Trophoblast cell (in vitro differentiated cells and primary cell): ENCODE measurements at regions not wholly inside any gene's neighbourhood (a gene's known extent, or its start where the extent isn't known, plus 50 kb on each side); places are given as distances from the start of the nearest gene placed in this dataset.
"Not testable (repeated sequence)": the region's sequence is repeated elsewhere in the genome, so short reads cannot be mapped to it uniquely, and the experiment has no call there.

ENCODE experiments used
- DNase-seq, 2 donors: peaks; one replicate each; pipeline ENCODE4 v3.0.0-alpha.2; 2016
- H2AFZ ChIP-seq: 2 replicates; pipeline ENCODE4 v1.6.1; 2013; ENCODE audit warnings: low read length, moderate library complexity, mild to moderate bottlenecking; ENCODE audit not compliant: insufficient read depth, poor library complexity
- H2AK5ac ChIP-seq: 2 replicates; pipeline ENCODE4 v1.6.1; 2013; ENCODE audit warnings: mild to moderate bottlenecking, low read length
- H2BK120ac ChIP-seq: 2 replicates; pipeline ENCODE4 v1.6.1; 2013; ENCODE audit warnings: low read length, mild to moderate bottlenecking, moderate library complexity; ENCODE audit not compliant: insufficient read depth, poor library complexity
- H2BK12ac ChIP-seq: 2 replicates; pipeline ENCODE4 v1.6.1; 2013; ENCODE audit warnings: mild to moderate bottlenecking, low read length, moderate library complexity
- H2BK5ac ChIP-seq: 2 replicates; pipeline ENCODE4 v1.6.1; 2013; ENCODE audit warnings: low read length, low read depth, moderate library complexity, mild to moderate bottlenecking; ENCODE audit not compliant: poor library complexity
- H3K14ac ChIP-seq: 2 replicates; pipeline ENCODE4 v1.6.1; 2013; ENCODE audit warnings: mild to moderate bottlenecking, low read length
- H3K18ac ChIP-seq: 2 replicates; pipeline ENCODE4 v1.6.1; 2013; ENCODE audit warnings: mild to moderate bottlenecking, low read length
- H3K23ac ChIP-seq: 2 replicates; pipeline ENCODE4 v1.6.1; 2013; ENCODE audit warnings: low read length
- H3K27ac ChIP-seq: 2 replicates; pipeline ENCODE4 v1.5.1; 2013; ENCODE audit warnings: low read depth, mild to moderate bottlenecking, inconsistent platforms, low read length, moderate library complexity
- H3K27me3 ChIP-seq: 2 replicates; pipeline ENCODE4 v1.6.1; 2013; ENCODE audit warnings: inconsistent platforms, mild to moderate bottlenecking, low read length, moderate library complexity; ENCODE audit not compliant: insufficient read depth
- H3K36me3 ChIP-seq, 2 experiments: 1 replicate in 1 of 2; 2 replicates in 1 of 2; pipeline ENCODE4 v1.6.1; 2013; ENCODE audit warnings: low read length in 2 of 2, mild to moderate bottlenecking in 2 of 2, moderate library complexity in 1 of 2; ENCODE audit not compliant: insufficient read depth in 2 of 2, control insufficient read depth in 1 of 2
- H3K4ac ChIP-seq: 2 replicates; pipeline ENCODE4 v1.6.1; 2013; ENCODE audit warnings: low read depth, mild to moderate bottlenecking, low read length, moderate library complexity
- H3K4me1 ChIP-seq, 2 experiments: 1 replicate in 1 of 2; 2 replicates in 1 of 2; pipeline ENCODE4 v1.6.1; 2013; ENCODE audit warnings: low read length in 2 of 2, mild to moderate bottlenecking in 2 of 2, moderate library complexity in 1 of 2; ENCODE audit not compliant: insufficient read depth in 2 of 2, control insufficient read depth in 1 of 2
- H3K4me2 ChIP-seq: 2 replicates; pipeline ENCODE4 v1.6.1; 2013; ENCODE audit warnings: inconsistent platforms, mild to moderate bottlenecking, low read length, moderate library complexity
- H3K4me3 ChIP-seq: 2 replicates; pipeline ENCODE4 v1.5.1; 2013; ENCODE audit warnings: mild to moderate bottlenecking, low read depth, low read length, inconsistent platforms
- H3K79me1 ChIP-seq: one replicate; pipeline ENCODE4 v1.6.1; 2013; ENCODE audit warnings: low read length
- H3K79me2 ChIP-seq: 2 replicates; pipeline ENCODE4 v1.6.1; 2013; ENCODE audit warnings: low read length, mild to moderate bottlenecking; ENCODE audit not compliant: control insufficient read depth, insufficient read depth, poor library complexity
- H3K9ac ChIP-seq: 2 replicates; pipeline ENCODE4 v1.6.1; 2013; ENCODE audit warnings: mild to moderate bottlenecking, low read length
- H3K9me3 ChIP-seq: 2 replicates; pipeline ENCODE4 v1.6.1; 2013; ENCODE audit warnings: low read depth, mild to moderate bottlenecking, control low read depth, inconsistent platforms, low read length; ENCODE audit not compliant: insufficient read depth
- H4K12ac ChIP-seq: 2 replicates; pipeline ENCODE4 v1.6.1; 2013; ENCODE audit warnings: low read depth, mild to moderate bottlenecking, low read length, moderate library complexity
- H4K8ac ChIP-seq: 2 replicates; pipeline ENCODE4 v1.6.1; 2013; ENCODE audit warnings: low read depth, mild to moderate bottlenecking, low read length, moderate library complexity
- H4K91ac ChIP-seq: one replicate; pipeline ENCODE4 v1.6.1; 2013; ENCODE audit warnings: low read depth, mild to moderate bottlenecking, low read length, moderate library complexity
- WGBS: extraction: QIAGEN DNeasy Blood & Tissue Kit; methylation state at CpG from one replicate; pipeline ENCODE4 v1.1.7; 2013; ENCODE audit warnings: missing lambda C conversion rate; ENCODE audit not compliant: insufficient read length, insufficient coverage; ENCODE audit errors: extremely low coverage; 5-methylcytosine and 5-hydroxymethylcytosine counted together

GRCh38 chr11:11715075-11715474 is 93.3 kb upstream of the GALNT18 start:
- H3K4me3 ChIP-seq, H3K27me3 ChIP-seq, DNase-seq, H3K4me1 ChIP-seq, H3K9ac ChIP-seq, H3K79me1 ChIP-seq, H2AFZ ChIP-seq, H3K79me2 ChIP-seq, H3K27ac ChIP-seq, H2BK5ac ChIP-seq, H3K36me3 ChIP-seq, H4K12ac ChIP-seq, H4K8ac ChIP-seq, H3K4me2 ChIP-seq, H3K14ac ChIP-seq, H3K18ac ChIP-seq, H4K91ac ChIP-seq, H2AK5ac ChIP-seq, H3K9me3 ChIP-seq, H3K23ac ChIP-seq, H2BK120ac ChIP-seq, H3K4ac ChIP-seq, H2BK12ac ChIP-seq: not testable (repeated sequence)
- WGBS, result no CpG with 5 or more reads among the region's 1 CpG

GRCh38 chr11:11710556-11710955 is 88.8 kb upstream of the GALNT18 start:
- no peaks in the 10 kb centered on the region for H3K36me3 ChIP-seq
- no CpG with 5 or more reads among the region's 4 CpGs for WGBS
- no peaks in the 10 kb centered on the region for H3K4me1 ChIP-seq
- no peak overlapping the region for H2BK12ac ChIP-seq
- H3K4ac ChIP-seq, result no peak overlapping the region
- no peaks in the 10 kb centered on the region for H3K79me1 ChIP-seq
- H4K8ac ChIP-seq, result no peak overlapping the region
- no peak overlapping the region for H4K12ac ChIP-seq
- H4K91ac ChIP-seq, result no peak overlapping the region
- H3K4me2 ChIP-seq, result no peak overlapping the region
- no peak overlapping the region for H3K23ac ChIP-seq
- no peak overlapping the region for H3K14ac ChIP-seq
- H3K4me3 ChIP-seq, result no peak overlapping the region
- no peak for DNase-seq
- H3K79me2 ChIP-seq, result no peaks in the 10 kb centered on the region
- H2AFZ ChIP-seq, result no peak overlapping the region
- H3K18ac ChIP-seq, result no peak overlapping the region
- no peak overlapping the region for H3K27ac ChIP-seq
- H2BK120ac ChIP-seq, result no peak overlapping the region
- H3K9ac ChIP-seq, result no peak overlapping the region
- no peaks in the 10 kb centered on the region for H3K9me3 ChIP-seq
- no peak overlapping the region for H2AK5ac ChIP-seq
- H2BK5ac ChIP-seq, result no peak overlapping the region
- H3K27me3 ChIP-seq, result no peaks in the 10 kb centered on the region

GRCh38 chr11:11709447-11710239 is 87.8 kb upstream of the GALNT18 start:
- no peaks in the 10 kb centered on the region for H3K9me3 ChIP-seq
- H2BK12ac ChIP-seq, result no peak overlapping the region
- no peak overlapping the region for H4K91ac ChIP-seq
- no CpG with 5 or more reads among the region's 7 CpGs for WGBS
- no peak overlapping the region for H2AK5ac ChIP-seq
- no peaks in the 10 kb centered on the region for H3K27me3 ChIP-seq
- no peak overlapping the region for H4K8ac ChIP-seq
- H2AFZ ChIP-seq, result no peak overlapping the region
- H3K79me2 ChIP-seq, result no peaks in the 10 kb centered on the region
- DNase-seq, result no peak
- H3K4me1 ChIP-seq, result no peaks in the 10 kb centered on the region
- no peak overlapping the region for H3K4me2 ChIP-seq
- no peaks in the 10 kb centered on the region for H3K79me1 ChIP-seq
- no peak overlapping the region for H2BK5ac ChIP-seq
- no peak overlapping the region for H3K9ac ChIP-seq
- no peak overlapping the region for H3K18ac ChIP-seq
- no peak overlapping the region for H2BK120ac ChIP-seq
- H3K14ac ChIP-seq, result no peak overlapping the region
- H3K4ac ChIP-seq, result no peak overlapping the region
- H3K36me3 ChIP-seq, result no peaks in the 10 kb centered on the region
- H4K12ac ChIP-seq, result no peak overlapping the region
- H3K23ac ChIP-seq, result no peak overlapping the region
- H3K27ac ChIP-seq, result no peak overlapping the region
- H3K4me3 ChIP-seq, result no peak overlapping the region

- H2BK120ac ChIP-seq, result no peak overlapping the region
- H3K79me2 ChIP-seq, result no peaks in the 10 kb centered on the region
- H3K79me1 ChIP-seq, result no peaks in the 10 kb centered on the region
- H4K8ac ChIP-seq, result no peak overlapping the region
- H2AK5ac ChIP-seq, result no peak overlapping the region
- no CpG with 5 or more reads among the region's 1 CpG for WGBS
- H3K4me1 ChIP-seq, result no peaks in the 10 kb centered on the region
- no peaks in the 10 kb centered on the region for H3K9me3 ChIP-seq
- no peak overlapping the region for H3K27ac ChIP-seq
- no peak overlapping the region for H2BK5ac ChIP-seq
- no peak overlapping the region for H3K23ac ChIP-seq
- H3K4me2 ChIP-seq, result no peak overlapping the region
- no peak overlapping the region for H3K14ac ChIP-seq
- H3K36me3 ChIP-seq, result no peaks in the 10 kb centered on the region
- no peak overlapping the region for H2BK12ac ChIP-seq
- H3K27me3 ChIP-seq, result no peaks in the 10 kb centered on the region
- no peak overlapping the region for H3K18ac ChIP-seq
- no peak overlapping the region for H4K91ac ChIP-seq
- no peak overlapping the region for H3K4ac ChIP-seq
- no peak overlapping the region for H2AFZ ChIP-seq
- H4K12ac ChIP-seq, result no peak overlapping the region
- peak in 1 of 2 donors; percentile 45 for DNase-seq
- H3K4me3 ChIP-seq, result no peak overlapping the region
- no peak overlapping the region for H3K9ac ChIP-seq
Measured at GRCh38 chr11:11708256-11708655, 86.5 kb upstream of the GALNT18 start.
